Body of pancreas (tissue), 4 donors: ENCODE measurements at regions not wholly inside any gene's neighbourhood (a gene's known extent, or its start where the extent isn't known, plus 50 kb on each side); places are given as distances from the start of the nearest gene placed in this dataset.

ENCODE experiments used
- CTCF ChIP-seq, 7 experiments: fragments of 450-650 bp in 4 of 7; fragments of 200-600 bp in 3 of 7; sonication (generic) in 3 of 7; IDR thresholded peaks; one replicate each; pipeline ENCODE4 v1.5.1; 2016 to 2019; ENCODE audit warnings: antibody characterized with exemption in 7 of 7
- POLR2A ChIP-seq, 3 donors: fragments of 450-650 bp; IDR thresholded peaks; one replicate each; pipeline ENCODE4 v1.6.1; 2016; ENCODE audit warnings: antibody characterized with exemption in 3 of 3, mild to moderate bottlenecking in 2 of 3

GRCh38 chr2:147288131-147288530 lies 556.7 kb upstream of the ACVR2A start:
- TF ChIP-seq CTCF (IDR thresholded peaks at IDR 0.05) (no peak), POLR2A (IDR thresholded peaks at IDR 0.05) (no peak)
